WTC11 (cell line): ENCODE measurements at regions not wholly inside any gene's neighbourhood (a gene's known extent, or its start where the extent isn't known, plus 50 kb on each side); places are given as distances from the start of the nearest gene placed in this dataset.

Source experiments
- ATAC-seq: fragments of 200-7000 bp; cut with Tn5 transposase; 2 replicates; pipeline ENCODE4 v1.10.0; 2021; ENCODE audit warnings: mild to moderate bottlenecking, moderate library complexity
- CTCF ChIA-PET: fragments of 300-600 bp; sonication (Branson Sonifier 250); formaldehyde crosslinking; loops from one replicate; lab custom pipeline; 2021; ENCODE audit warnings: antibody characterized with exemption; lab: Charles Lee
- POLR2A ChIA-PET: fragments of 350-600 bp; sonication (Branson Sonifier 250); formaldehyde crosslinking; loops from one replicate; lab custom pipeline; 2021; ENCODE audit warnings: antibody characterized with exemption; lab: Charles Lee
- DNase-seq: peaks from one replicate; pipeline ENCODE4 v3.0.0; 2021; ENCODE audit warnings: low spot score
- H3K27ac Mint-ChIP-seq: 2 replicates; pipeline ENCODE4 v1.8.0; 2021; ENCODE audit warnings: mixed read lengths
- H3K27me3 Mint-ChIP-seq: 2 replicates; pipeline ENCODE4 v1.8.0; 2021; ENCODE audit warnings: low read depth, mild to moderate bottlenecking, moderate library complexity, mixed read lengths
- H3K36me3 Mint-ChIP-seq: 2 replicates; pipeline ENCODE4 v1.8.0; 2021; ENCODE audit warnings: mixed read lengths
- H3K4me1 Mint-ChIP-seq: 2 replicates; pipeline ENCODE4 v1.8.0; 2022; ENCODE audit warnings: mixed read lengths
- H3K4me3 Mint-ChIP-seq: 2 replicates; pipeline ENCODE4 v1.8.0; 2021; ENCODE audit warnings: mild to moderate bottlenecking, moderate library complexity, mixed read lengths
- H3K9me3 Mint-ChIP-seq: 2 replicates; pipeline ENCODE4 v1.8.0; 2021; ENCODE audit warnings: mixed read lengths
- ATF2 ChIP-seq: sonication (generic); formaldehyde crosslinking; IDR thresholded peaks from 2 replicates; pipeline ENCODE4 v1.8.1; 2022; ENCODE audit warnings: low read depth, missing genetic modification reagents, borderline replicate concordance
- ATF6 ChIP-seq: sonication (generic); formaldehyde crosslinking; IDR thresholded peaks from 2 replicates; pipeline ENCODE4 v1.8.1; 2023; ENCODE audit warnings: mild to moderate bottlenecking, missing genetic modification reagents
- CDX4 ChIP-seq: fragments of 250-450 bp; sonication (Bioruptor Pico); IDR thresholded peaks from 2 replicates; pipeline ENCODE4 v1.9.0; 2021; ENCODE audit warnings: moderate library complexity, mild to moderate bottlenecking, inconsistent platforms, borderline replicate concordance
- CREB1 ChIP-seq: sonication (generic); formaldehyde crosslinking; IDR thresholded peaks from 2 replicates; pipeline ENCODE4 v1.8.0; 2023; ENCODE audit warnings: mild to moderate bottlenecking, missing genetic modification reagents
- CREM ChIP-seq: sonication (generic); formaldehyde crosslinking; IDR thresholded peaks from 2 replicates; pipeline ENCODE4 v1.8.1; 2022; ENCODE audit warnings: mild to moderate bottlenecking, missing genetic modification reagents, moderate library complexity
- ELF4 ChIP-seq: sonication (generic); formaldehyde crosslinking; IDR thresholded peaks from 2 replicates; pipeline ENCODE4 v1.8.1; 2022; ENCODE audit warnings: low read depth, mild to moderate bottlenecking, moderate library complexity, missing genetic modification reagents
- ESRRA ChIP-seq: sonication (generic); formaldehyde crosslinking; IDR thresholded peaks from 2 replicates; pipeline ENCODE4 v1.8.1; 2022; ENCODE audit warnings: mild to moderate bottlenecking, missing genetic modification reagents, borderline replicate concordance
- FOXP1 ChIP-seq: sonication (generic); formaldehyde crosslinking; IDR thresholded peaks from 2 replicates; pipeline ENCODE4 v1.8.0; 2022; ENCODE audit warnings: missing genetic modification reagents, mild to moderate bottlenecking, moderate library complexity, borderline replicate concordance
- HMGA2 ChIP-seq: fragments of 250-450 bp; sonication (Bioruptor Pico); IDR thresholded peaks from 2 replicates; pipeline ENCODE4 v1.4.0; 2021; ENCODE audit warnings: mild to moderate bottlenecking, moderate library complexity
- KAT7 ChIP-seq: sonication (generic); formaldehyde crosslinking; IDR thresholded peaks from 2 replicates; pipeline ENCODE4 v1.8.1; 2023; ENCODE audit warnings: missing genetic modification reagents, mild to moderate bottlenecking, borderline replicate concordance
- NFATC4 ChIP-seq: fragments of 250-450 bp; sonication (Bioruptor Pico); IDR thresholded peaks from 2 replicates; pipeline ENCODE4 v1.9.0; 2021; ENCODE audit warnings: mild to moderate bottlenecking
- NR1H2 ChIP-seq: sonication (generic); formaldehyde crosslinking; IDR thresholded peaks from 2 replicates; pipeline ENCODE4 v1.9.0; 2021; ENCODE audit warnings: mild to moderate bottlenecking, moderate library complexity, missing genetic modification reagents
- NR2C2 ChIP-seq: sonication (generic); formaldehyde crosslinking; IDR thresholded peaks from 2 replicates; pipeline ENCODE4 v1.8.0; 2022; ENCODE audit warnings: mild to moderate bottlenecking, missing genetic modification reagents
- OVOL2 ChIP-seq: fragments of 250-450 bp; sonication (Bioruptor Pico); IDR thresholded peaks from 2 replicates; pipeline ENCODE4 v1.9.0; 2021; ENCODE audit warnings: mild to moderate bottlenecking, borderline replicate concordance
- PRDM15 ChIP-seq: sonication (generic); formaldehyde crosslinking; IDR thresholded peaks from 2 replicates; pipeline ENCODE4 v1.8.0; 2022; ENCODE audit warnings: missing genetic modification reagents
- SP1 ChIP-seq: sonication (generic); formaldehyde crosslinking; conservative IDR thresholded peaks from 2 replicates; pipeline ENCODE4 v1.8.1; 2022; ENCODE audit warnings: missing genetic modification reagents
- STAT6 ChIP-seq: sonication (generic); formaldehyde crosslinking; conservative IDR thresholded peaks from 2 replicates; pipeline ENCODE4 v1.8.1; 2023; ENCODE audit warnings: mild to moderate bottlenecking, low read depth, missing genetic modification reagents, moderate library complexity
- ZNF138 ChIP-seq: sonication (generic); formaldehyde crosslinking; conservative IDR thresholded peaks from 2 replicates; pipeline ENCODE4 v1.8.1; 2022; ENCODE audit warnings: mild to moderate bottlenecking, moderate library complexity, missing genetic modification reagents
- ZNF425 ChIP-seq: fragments of 250-450 bp; sonication (Bioruptor Pico); conservative IDR thresholded peaks from 2 replicates; pipeline ENCODE4 v1.9.0; 2021; ENCODE audit warnings: mild to moderate bottlenecking
- ZNF512 ChIP-seq: sonication (generic); formaldehyde crosslinking; IDR thresholded peaks from 2 replicates; pipeline ENCODE4 v1.8.1; 2022; ENCODE audit warnings: missing genetic modification reagents, borderline replicate concordance

- H3K9me3 Mint-ChIP-seq: no peaks in the 10 kb centered on the region
- TF ChIP-seq ZNF425: no peak
- TF ChIP-seq CREB1 (CRISPR knock-in tag): no peak
- TF ChIP-seq NR2C2 (CRISPR knock-in tag): no peak
- no peak for TF ChIP-seq CDX4 (CRISPR knock-in tag)
- no peak for TF ChIP-seq ZNF512 (CRISPR knock-in tag)
- TF ChIP-seq ATF2 (CRISPR knock-in tag): no peak
- TF ChIP-seq OVOL2 (CRISPR knock-in tag): no peak
- H3K27ac Mint-ChIP-seq: no peak overlapping the region
- DNase-seq (no peak), ATAC-seq (no peak)
- H3K4me3 Mint-ChIP-seq: no peak overlapping the region
- H3K36me3 Mint-ChIP-seq: no peaks in the 10 kb centered on the region
- ChIA-PET CTCF (interaction anchor here (0.9 kb wide), 1 partner anchor 116 kb away, joined by 3 read pairs; no protein-coding TSS in a partner anchor), POLR2A (no interaction called here)
- no peaks in the 10 kb centered on the region for H3K27me3 Mint-ChIP-seq
- H3K4me1 Mint-ChIP-seq: no peaks in the 10 kb centered on the region
Observed at GRCh38 chr12:105587237-105587636, 256.7 kb downstream of the C12orf75 start.

- H3K27me3 Mint-ChIP-seq: no peaks in the 10 kb centered on the region
- no peak for ATAC-seq
- H3K4me1 Mint-ChIP-seq: no peaks in the 10 kb centered on the region
- ChIA-PET CTCF (no interaction called here), POLR2A (no interaction called here)
- no peak overlapping the region for H3K27ac Mint-ChIP-seq
- H3K4me3 Mint-ChIP-seq: no peak overlapping the region
- no peaks in the 10 kb centered on the region for H3K9me3 Mint-ChIP-seq
- H3K36me3 Mint-ChIP-seq: no peaks in the 10 kb centered on the region
- DNase-seq: no peak
- TF ChIP-seq ESRRA (CRISPR knock-in tag) (no peak), NR1H2 (CRISPR knock-in tag) (no peak), STAT6 (CRISPR knock-in tag) (no peak), NR2C2 (CRISPR knock-in tag) (no peak), CREM (CRISPR knock-in tag) (no peak), PRDM15 (CRISPR knock-in tag) (no peak), HMGA2 (CRISPR knock-in tag) (no peak), ZNF138 (CRISPR knock-in tag) (no peak), ELF4 (CRISPR knock-in tag) (no peak), KAT7 (CRISPR knock-in tag) (no peak), FOXP1 (CRISPR knock-in tag) (no peak), NFATC4 (CRISPR knock-in tag) (no peak), SP1 (CRISPR knock-in tag) (no peak), ATF6 (CRISPR knock-in tag) (no peak)
Observed at GRCh38 chr12:105588106-105588505, 257.6 kb downstream of the C12orf75 start.
